ENCODE measurements at regions not wholly inside any gene's neighbourhood (a gene's known extent, or its start where the extent isn't known, plus 50 kb on each side); places are given as distances from the start of the nearest gene placed in this dataset.

DNA sequence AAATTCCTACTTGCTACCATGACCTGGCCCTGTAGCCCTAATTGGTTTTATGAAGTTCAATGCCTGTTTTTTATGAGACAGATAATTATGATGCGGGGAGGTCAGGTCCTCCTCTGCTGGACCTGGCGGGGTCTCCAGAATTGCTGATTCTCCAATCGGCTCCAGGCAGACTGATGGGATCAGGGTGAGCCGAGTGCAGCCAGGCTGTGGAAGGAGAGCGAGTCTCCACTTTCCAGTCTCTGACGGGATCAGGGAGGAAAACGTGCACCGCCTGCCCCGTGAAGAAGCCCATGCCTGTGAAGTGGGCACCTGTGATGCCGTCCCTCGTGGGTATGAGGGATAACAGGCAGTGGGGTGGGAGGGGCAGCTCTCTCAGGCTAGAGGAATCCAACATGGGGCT is 71.5 kb upstream of the HSPA9 start:
- TF ChIP-seq, protein P1, sequence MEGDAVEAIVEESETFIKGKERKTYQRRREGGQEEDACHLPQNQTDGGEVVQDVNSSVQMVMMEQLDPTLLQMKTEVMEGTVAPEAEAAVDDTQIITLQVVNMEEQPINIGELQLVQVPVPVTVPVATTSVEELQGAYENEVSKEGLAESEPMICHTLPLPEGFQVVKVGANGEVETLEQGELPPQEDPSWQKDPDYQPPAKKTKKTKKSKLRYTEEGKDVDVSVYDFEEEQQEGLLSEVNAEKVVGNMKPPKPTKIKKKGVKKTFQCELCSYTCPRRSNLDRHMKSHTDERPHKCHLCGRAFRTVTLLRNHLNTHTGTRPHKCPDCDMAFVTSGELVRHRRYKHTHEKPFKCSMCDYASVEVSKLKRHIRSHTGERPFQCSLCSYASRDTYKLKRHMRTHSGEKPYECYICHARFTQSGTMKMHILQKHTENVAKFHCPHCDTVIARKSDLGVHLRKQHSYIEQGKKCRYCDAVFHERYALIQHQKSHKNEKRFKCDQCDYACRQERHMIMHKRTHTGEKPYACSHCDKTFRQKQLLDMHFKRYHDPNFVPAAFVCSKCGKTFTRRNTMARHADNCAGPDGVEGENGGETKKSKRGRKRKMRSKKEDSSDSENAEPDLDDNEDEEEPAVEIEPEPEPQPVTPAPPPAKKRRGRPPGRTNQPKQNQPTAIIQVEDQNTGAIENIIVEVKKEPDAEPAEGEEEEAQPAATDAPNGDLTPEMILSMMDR (IDR thresholded peaks at IDR 0.05; ENCODE audit: borderline replicate concordance, extremely low read depth, low read length, poor library complexity, severe bottlenecking), result no peak
- TF ChIP-seq EZH2 (IDR thresholded peaks at IDR 0.05; ENCODE audit: borderline replicate concordance, low read depth, low read length, severe bottlenecking), result no peak
